Urinary bladder (tissue), 3 donors: ENCODE measurements at regions not wholly inside any gene's neighbourhood (a gene's known extent, or its start where the extent isn't known, plus 50 kb on each side); places are given as distances from the start of the nearest gene placed in this dataset.
"Not testable (repeated sequence)": the region's sequence is repeated elsewhere in the genome, so short reads cannot be mapped to it uniquely, and the experiment has no call there.

Experiments used
- DNase-seq: peaks from one replicate; pipeline ENCODE4 v3.0.0-alpha.2; 2015; ENCODE audit errors: extremely low spot score
- H3K27ac ChIP-seq: one replicate; pipeline ENCODE4 v1.5.1; 2013; ENCODE audit warnings: low read depth, mild to moderate bottlenecking, moderate library complexity
- H3K36me3 ChIP-seq: one replicate; pipeline ENCODE4 v1.6.1; 2013; ENCODE audit warnings: mild to moderate bottlenecking, moderate library complexity; ENCODE audit not compliant: insufficient read depth
- H3K4me1 ChIP-seq: one replicate; pipeline ENCODE4 v1.6.1; 2013; ENCODE audit warnings: mild to moderate bottlenecking, moderate library complexity; ENCODE audit not compliant: insufficient read depth
- H3K4me3 ChIP-seq: one replicate; pipeline ENCODE4 v1.5.1; 2013; ENCODE audit warnings: low read depth, low read length
- WGBS: extraction: QIAGEN DNeasy Blood & Tissue Kit; methylation state at CpG from one replicate; pipeline ENCODE4 v1.1.7; 2013; 5-methylcytosine and 5-hydroxymethylcytosine counted together
- donor health status: healthy with polysubstance abuse.
- donor health status: healthy.

DNA sequence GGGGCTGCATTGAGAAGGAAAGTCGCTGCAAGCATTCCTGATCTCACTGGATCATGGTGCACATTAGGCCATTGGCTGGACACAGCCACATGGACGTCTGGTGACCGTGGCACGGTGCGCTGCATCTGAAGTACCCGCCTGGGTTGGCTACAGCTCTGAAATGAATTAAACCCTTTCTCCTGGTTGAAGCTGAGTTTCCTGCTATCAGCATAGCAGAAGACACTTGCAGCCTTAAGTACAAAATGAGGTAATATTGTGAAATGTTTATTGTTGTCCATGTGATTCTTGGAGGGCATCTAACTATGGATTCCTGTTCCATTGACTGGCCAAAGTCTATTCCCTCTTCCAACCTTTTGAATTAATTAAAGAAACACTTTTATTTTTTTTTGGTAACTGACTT lies 89.8 kb upstream of the ADTRP start:
- Histone ChIP-seq H3K36me3 (no peaks in the 10 kb centered on the region), H3K4me3 (no peak overlapping the region), H3K27ac (no peak overlapping the region), H3K4me1 (no peaks in the 10 kb centered on the region)
- DNase-seq, result no peak
- WGBS, result 96% methylated on average over 6 of the region's 6 CpGs

DNA sequence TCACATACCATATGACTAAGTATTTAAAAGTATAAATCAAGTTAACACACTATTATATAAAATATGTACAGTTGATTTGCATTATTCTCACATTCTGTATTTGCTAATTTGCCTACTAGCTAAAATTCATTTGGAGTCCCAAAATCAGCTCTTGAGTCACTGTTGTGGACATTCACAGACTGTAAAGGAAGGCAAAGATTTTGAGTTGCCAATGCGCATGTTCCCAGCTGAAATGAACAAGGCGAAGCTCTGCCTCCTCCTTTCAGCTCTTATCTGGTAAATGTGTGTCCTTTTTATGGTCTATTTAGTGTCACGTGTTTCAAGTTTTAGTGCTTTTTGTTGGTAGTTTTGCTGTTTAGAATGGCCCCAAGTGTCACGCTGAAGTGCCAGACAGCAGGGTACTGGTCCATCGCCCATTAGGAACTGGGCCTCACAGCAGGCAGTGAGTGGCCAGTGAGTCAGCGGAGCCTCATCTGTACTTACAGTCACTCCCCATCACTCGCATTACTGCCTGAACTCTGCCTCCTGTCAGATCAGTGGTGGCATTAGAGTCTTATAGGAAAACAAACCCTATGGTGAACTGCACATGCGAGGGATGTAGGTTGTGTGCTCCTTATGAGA lies 87.2 kb upstream of the ADTRP start:
- Histone ChIP-seq H3K36me3 (no peaks in the 10 kb centered on the region), H3K4me1 (no peaks in the 10 kb centered on the region), H3K27ac (no peak overlapping the region), H3K4me3 (no peak overlapping the region)
- no peak for DNase-seq
- 94% methylated on average over 8 of the region's 8 CpGs for WGBS

DNA sequence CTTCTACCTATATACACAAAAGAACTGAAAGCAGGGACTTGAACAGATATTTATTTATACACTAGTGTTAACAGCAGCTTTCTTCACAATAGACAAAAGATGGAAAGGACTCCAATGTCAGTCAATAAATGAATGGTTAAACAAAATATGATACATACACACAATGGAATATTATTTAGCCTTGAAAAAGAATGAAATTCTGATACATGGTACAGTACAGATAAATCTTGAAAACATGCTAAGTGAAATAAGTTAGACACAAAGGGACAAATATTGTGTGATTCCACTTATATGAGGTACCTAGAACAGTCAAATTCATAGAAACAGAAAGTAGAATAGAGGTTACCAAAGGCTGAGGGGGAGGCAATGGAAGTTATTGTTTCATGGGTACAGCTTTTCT lies 79.8 kb upstream of the ADTRP start:
- Histone ChIP-seq H3K4me3 (no peak overlapping the region), H3K27ac (no peak overlapping the region), H3K4me1 (no peaks in the 10 kb centered on the region), H3K36me3 (no peaks in the 10 kb centered on the region)
- DNase-seq, result no peak

DNA sequence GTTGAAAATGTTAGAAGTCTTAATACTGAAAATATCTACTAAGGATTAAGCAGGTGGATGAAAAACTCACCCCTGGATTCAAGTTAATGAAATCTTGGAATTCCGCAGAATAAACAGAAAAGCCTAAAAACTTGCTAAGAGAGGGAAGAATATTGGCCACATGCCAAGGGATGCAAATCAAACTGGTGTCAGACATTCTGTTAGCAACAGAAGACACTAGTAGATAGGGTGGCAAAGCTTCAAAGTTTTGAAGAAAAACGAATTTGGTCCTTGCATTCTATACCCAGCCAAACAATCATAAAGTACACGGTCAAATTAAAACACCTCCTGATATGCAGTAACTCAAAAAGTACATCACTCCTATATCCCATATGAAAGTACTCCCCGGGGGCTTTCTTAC lies 77.1 kb upstream of the ADTRP start:
- no peak overlapping the region for H3K4me3 ChIP-seq
- no peaks in the 10 kb centered on the region for H3K36me3 ChIP-seq
- WGBS, result 85% methylated on average over 4 of the region's 4 CpGs
- H3K4me1 ChIP-seq, result no peaks in the 10 kb centered on the region
- H3K27ac ChIP-seq, result no peak overlapping the region
- no peak for DNase-seq

DNA sequence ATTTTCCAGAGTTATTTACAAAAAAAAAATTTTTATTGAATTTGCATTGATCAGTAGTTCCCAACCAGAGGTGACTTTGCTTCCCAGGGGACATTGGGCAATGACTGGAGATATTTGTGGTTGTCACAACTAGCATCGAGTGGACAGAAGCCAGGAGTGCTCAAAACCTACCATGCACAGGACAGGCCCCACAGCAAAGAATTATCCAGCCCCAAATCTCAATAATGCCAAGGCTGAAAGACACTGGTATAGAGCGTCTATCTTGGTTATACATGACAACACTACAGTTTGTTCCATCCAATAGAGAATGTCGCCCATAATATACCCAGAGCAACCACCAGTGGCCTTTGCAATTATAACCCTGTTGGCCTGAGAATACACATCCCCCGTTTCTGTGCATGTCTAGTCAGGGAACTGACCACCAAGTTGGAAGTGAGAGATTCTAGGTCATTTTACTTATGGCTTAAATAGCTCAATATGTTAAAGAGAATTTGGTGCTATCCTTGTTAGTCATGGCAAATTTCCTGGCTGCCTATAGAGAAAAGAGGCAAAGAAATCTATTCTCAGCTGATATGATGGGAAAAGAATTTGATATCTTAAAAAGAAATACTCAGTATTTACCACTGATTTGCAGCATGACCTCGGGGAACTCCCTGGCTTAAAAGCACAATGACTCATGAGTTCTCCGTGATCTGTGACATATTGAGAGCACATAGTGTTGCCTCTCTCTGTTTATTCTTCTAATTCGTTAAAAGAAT lies 76.0 kb upstream of the ADTRP start:
- no peak overlapping the region for H3K4me3 ChIP-seq
- no peaks in the 10 kb centered on the region for H3K4me1 ChIP-seq
- no peak overlapping the region for H3K27ac ChIP-seq
- no peaks in the 10 kb centered on the region for H3K36me3 ChIP-seq
- 52% methylated on average over 7 of the region's 7 CpGs for WGBS
- DNase-seq, result no peak

DNA sequence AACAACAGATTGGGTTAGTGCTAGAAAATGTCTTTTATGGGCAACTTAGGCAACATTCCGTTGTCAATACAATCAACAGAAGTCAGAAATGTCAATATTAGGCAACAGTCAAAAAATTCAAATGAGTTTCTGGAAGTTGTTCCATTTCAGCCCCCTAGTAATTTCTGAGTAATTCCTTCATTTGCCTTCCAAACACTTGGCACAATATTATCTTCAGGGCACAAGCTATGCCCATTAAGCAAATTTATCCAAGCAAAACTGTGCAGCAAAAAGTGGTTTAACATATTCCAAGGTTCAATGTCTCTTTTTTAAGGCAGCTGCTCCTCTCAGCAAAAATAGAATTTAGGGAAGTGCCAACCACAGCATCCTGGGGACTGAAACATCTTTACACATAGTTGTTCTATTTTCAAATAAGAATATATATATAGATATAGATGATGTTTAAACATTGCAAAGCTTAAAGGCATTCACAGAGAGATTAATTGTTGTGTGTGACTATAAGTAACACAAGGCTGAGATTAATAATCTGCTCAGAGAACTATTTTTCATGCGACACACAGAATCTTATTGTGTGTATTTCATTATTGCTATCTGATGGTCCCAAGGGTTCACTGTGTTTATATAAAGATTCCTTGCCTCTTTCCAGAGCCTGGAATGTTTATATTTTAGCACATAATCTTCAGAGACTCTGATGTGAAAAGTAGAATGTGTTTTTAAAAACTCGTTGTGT lies 75.2 kb upstream of the ADTRP start:
- Histone ChIP-seq H3K27ac (no peak overlapping the region), H3K4me3 (no peak overlapping the region), H3K4me1 (no peaks in the 10 kb centered on the region), H3K36me3 (no peaks in the 10 kb centered on the region)
- 45% methylated on average over 3 of the region's 3 CpGs for WGBS
- DNase-seq, result no peak

DNA sequence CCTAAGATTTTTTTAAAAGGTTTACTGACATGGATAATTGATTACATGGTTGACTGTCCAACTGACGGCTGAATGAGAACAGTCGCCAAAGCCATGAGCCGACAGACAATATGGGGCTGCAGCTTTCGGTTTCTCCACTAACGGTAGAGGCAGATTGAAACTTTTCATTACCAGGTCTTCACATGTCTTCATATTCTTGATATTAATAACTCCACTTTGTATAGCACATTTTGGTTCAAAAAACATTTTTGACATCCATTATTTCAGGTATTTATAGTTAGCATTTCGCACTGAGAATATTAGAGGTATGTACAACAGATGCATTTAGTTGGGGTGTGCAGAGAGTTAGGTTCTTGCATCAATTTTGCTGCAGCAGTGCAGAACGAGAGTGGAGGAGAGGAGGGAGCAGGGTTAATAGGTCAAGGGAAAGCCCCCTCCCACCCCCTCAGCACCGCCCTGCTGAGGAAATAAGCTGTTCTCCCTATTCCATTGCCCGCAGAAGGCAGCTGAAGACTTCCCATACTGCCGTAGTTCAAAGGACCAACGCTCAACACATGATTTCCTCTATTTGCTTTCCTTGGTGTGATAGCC lies 73.6 kb upstream of the ADTRP start:
- no peak for DNase-seq
- 81% methylated on average over 11 of the region's 11 CpGs for WGBS
- Histone ChIP-seq H3K4me1 (no peaks in the 10 kb centered on the region), H3K27ac (no peak overlapping the region), H3K36me3 (no peaks in the 10 kb centered on the region), H3K4me3 (no peak overlapping the region)

DNA sequence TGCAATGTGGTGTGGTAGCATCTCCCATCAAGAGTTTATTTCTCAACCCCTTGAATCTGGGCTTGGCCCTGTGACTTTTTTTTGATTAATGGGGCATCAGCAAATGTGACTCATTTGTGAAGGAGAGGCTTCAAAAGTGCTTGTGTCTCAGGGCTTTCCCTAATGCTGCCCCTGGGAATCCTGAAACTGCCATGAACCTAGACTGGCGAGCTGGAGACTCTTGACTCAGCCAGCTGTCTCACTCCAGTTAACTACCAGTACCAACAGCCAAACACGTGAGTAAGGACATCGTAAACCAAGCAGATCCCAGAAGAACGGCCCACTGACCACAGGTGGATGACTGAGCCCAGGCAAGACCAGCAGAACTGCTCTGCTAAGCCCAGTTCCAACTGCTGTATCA lies 72.8 kb upstream of the ADTRP start:
- WGBS, result 84% methylated on average over 4 of the region's 4 CpGs
- no peaks in the 10 kb centered on the region for H3K4me1 ChIP-seq
- no peak overlapping the region for H3K4me3 ChIP-seq
- no peak overlapping the region for H3K27ac ChIP-seq
- DNase-seq, result no peak
- H3K36me3 ChIP-seq, result no peaks in the 10 kb centered on the region

DNA sequence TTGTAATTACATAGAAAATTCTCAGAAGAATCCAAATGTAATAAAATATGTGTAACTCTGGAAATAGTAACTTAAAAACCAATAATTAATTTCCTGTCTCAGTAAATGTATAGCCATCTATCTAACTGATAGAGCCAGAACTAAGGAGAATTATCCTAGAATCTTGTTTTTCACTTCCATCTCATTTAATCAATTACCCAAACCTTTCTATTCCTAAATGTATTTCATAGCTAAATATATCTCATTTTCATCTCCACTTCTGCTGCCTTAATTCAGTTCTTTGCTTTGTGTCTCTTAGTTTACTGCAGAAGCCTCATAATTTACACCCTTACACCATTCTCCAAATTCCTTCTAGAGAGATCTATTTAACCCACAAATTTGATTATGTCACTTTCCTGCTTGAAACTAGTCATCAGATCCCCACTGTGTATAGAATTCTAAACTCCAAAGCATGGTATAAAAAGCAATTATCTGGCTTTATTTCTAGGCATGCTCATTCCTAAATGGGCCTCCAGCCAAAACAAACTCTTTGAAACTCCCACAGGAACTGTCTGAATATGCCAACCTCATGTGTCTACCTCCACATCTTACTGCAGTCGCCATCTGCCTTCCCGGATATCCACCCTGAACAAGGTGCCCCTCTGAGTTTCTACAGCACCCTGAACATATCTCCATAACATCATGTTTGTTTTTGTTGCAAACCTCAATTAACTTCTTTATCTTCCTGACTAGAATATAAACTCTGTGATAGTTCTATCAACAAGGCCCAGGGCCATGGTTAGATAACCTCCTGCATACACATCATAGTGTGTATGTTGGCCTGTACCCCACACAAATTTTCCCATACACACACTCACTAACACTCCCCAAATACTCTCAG lies 70.5 kb upstream of the ADTRP start:
- DNase-seq, result no peak

DNA sequence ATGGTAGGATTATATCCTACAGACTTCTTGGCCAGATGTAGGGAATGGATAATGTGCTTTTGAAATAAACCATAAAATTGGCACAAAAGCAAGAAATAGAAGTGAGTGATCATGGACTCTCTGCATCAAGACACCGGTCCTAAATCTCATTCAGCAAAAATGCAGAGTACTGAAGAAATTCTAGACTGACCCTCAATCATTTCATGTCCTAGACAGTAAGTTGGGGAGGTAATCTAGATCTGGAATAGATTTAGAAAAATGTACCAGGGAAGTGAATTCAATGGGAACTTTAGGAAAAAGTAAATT lies 69.7 kb upstream of the ADTRP start:
- no peaks in the 10 kb centered on the region for H3K36me3 ChIP-seq
- 67% methylated on average over 1 of the region's 1 CpG for WGBS
- no peak for DNase-seq
- H3K4me1 ChIP-seq, result no peaks in the 10 kb centered on the region
- H3K4me3 ChIP-seq, result no peak overlapping the region
- H3K27ac ChIP-seq, result no peak overlapping the region

More for the DNA sequence above, 70.5 kb upstream of the ADTRP start:
- H3K4me1 ChIP-seq, result no peaks in the 10 kb centered on the region
- H3K4me3 ChIP-seq, result no peak overlapping the region
- no peaks in the 10 kb centered on the region for H3K36me3 ChIP-seq
- no peak overlapping the region for H3K27ac ChIP-seq
- 73% methylated on average over 2 of the region's 2 CpGs for WGBS

DNA sequence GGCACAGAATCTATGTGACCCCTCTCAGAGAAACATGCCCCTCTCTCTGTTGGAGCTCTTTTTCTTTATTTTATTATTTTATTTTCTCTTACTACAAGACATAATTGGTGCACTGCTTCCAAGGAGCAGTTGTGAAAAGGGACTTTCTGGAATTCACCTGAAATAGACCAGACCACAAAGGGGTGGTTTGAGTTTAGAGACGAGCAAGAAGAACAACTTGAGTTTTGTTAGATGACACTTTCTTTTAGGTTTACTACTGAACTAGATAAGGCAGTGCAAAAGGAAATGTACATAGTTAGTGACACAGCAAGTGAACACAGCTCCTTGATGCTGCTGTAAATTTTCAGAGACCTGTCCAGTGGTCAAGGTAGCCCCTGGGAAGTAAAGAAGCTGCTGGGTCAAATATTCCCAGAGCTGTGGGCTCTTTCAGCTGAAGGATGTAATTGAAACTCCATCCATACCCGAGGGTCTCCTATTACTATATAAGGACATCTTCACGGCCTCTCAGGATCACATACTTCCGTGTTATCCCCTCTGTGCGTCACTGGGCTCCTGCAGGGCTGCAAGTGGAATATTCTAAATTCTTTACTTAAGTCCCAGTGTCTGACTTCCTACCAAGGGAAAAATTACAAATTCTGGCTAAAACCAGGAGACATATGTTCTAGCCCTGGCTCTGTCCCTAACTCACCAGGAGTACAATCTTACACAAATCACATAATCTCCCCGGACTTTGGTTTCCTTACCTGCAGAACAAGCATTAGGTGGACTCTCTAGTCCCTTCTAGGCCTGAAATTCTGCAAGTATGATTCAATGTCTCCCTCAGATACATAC lies 69.1 kb upstream of the ADTRP start:
- 67% methylated on average over 6 of the region's 6 CpGs for WGBS
- no peak for DNase-seq
- H3K4me1 ChIP-seq, result no peaks in the 10 kb centered on the region

DNA sequence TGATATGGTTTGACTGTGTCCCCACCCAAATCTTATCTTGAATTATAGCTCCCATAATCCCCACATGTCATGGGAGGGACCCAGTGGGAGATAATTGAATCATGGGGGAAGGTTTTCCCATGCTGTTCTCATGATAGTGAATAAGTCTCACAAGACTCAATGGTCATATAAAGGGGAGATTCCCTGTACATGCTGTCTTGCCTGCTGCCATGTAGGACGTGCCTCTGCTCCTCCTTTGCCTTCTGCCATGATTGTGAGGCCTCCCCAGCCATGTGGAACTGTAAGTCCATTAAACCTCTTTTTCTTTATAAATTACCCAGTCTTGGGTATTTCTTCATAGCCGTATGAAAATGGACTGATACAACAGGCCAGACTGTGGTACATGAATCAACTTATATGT lies 68.5 kb upstream of the ADTRP start:
- not testable (repeated sequence) for H3K36me3 ChIP-seq, H3K4me1 ChIP-seq, H3K27ac ChIP-seq, DNase-seq, H3K4me3 ChIP-seq
- 89% methylated on average over 2 of the region's 2 CpGs for WGBS

More for the DNA sequence above, 69.1 kb upstream of the ADTRP start:
- Histone ChIP-seq H3K27ac (no peak overlapping the region), H3K36me3 (no peaks in the 10 kb centered on the region), H3K4me3 (no peak overlapping the region)
